MCF 10A (cell line): ENCODE measurements at regions not wholly inside any gene's neighbourhood (a gene's known extent, or its start where the extent isn't known, plus 50 kb on each side); places are given as distances from the start of the nearest gene placed in this dataset.

Source experiments
- BruUV-seq: library from RNA; stranded (reverse); fragments of 400-500 nt; replicated peaks from 2 replicates; lab custom pipeline; 2021; lab: Mats Ljungman, UMichigan
- CTCF ChIA-PET: fragments of 300-600 bp; sonication (Branson Sonifier 250); formaldehyde crosslinking; extraction: SDS; loops from one replicate; lab custom pipeline; 2021; ENCODE audit warnings: antibody characterized with exemption, inconsistent platforms; lab: Yijun Ruan, JAX
- POLR2A ChIA-PET: fragments of 300-600, 350-650 bp; sonication (Branson Sonifier 250); formaldehyde crosslinking; extraction: SDS; loops from one replicate; lab custom pipeline; 2020; ENCODE audit warnings: antibody characterized with exemption, inconsistent platforms; lab: Yijun Ruan, JAX
- DNase-seq: peaks from one replicate; pipeline ENCODE4 v3.0.0-alpha.2; 2018; ENCODE audit not compliant: unreplicated experiment
- H3K27ac Mint-ChIP-seq: one replicate; pipeline ENCODE4 v1.8.0; 2022; ENCODE audit warnings: mild to moderate bottlenecking, low read depth, mixed read lengths; ENCODE audit not compliant: unreplicated experiment
- H3K27me3 Mint-ChIP-seq: one replicate; pipeline ENCODE4 v1.8.0; 2022; ENCODE audit warnings: mixed read lengths; ENCODE audit not compliant: insufficient read depth, unreplicated experiment
- H3K36me3 Mint-ChIP-seq: one replicate; pipeline ENCODE4 v1.8.0; 2022; ENCODE audit warnings: mild to moderate bottlenecking, moderate library complexity, mixed read lengths; ENCODE audit not compliant: insufficient read depth, unreplicated experiment
- H3K4me1 Mint-ChIP-seq: one replicate; pipeline ENCODE4 v1.8.0; 2022; ENCODE audit warnings: mixed read lengths; ENCODE audit not compliant: insufficient read depth, unreplicated experiment
- H3K4me3 Mint-ChIP-seq: one replicate; pipeline ENCODE4 v1.8.0; 2022; ENCODE audit warnings: mild to moderate bottlenecking, moderate library complexity, mixed read lengths; ENCODE audit not compliant: unreplicated experiment
- H3K9me3 Mint-ChIP-seq: one replicate; pipeline ENCODE4 v1.8.0; 2022; ENCODE audit warnings: mixed read lengths; ENCODE audit not compliant: unreplicated experiment
- intact Hi-C: fragments of 100-400 bp; cut with micrococcal nuclease; formaldehyde crosslinking; loops from 2 replicates; pipeline ENCODE4 v1.14.1; 2022
- TF ChIP-seq, protein P1 (sequence below): fragments of 200-600 bp; IDR thresholded peaks from one replicate; pipeline ENCODE4 v1.8.0; 2022; ENCODE audit warnings: antibody characterized with exemption, mild to moderate bottlenecking; ENCODE audit not compliant: unreplicated experiment

DNA sequence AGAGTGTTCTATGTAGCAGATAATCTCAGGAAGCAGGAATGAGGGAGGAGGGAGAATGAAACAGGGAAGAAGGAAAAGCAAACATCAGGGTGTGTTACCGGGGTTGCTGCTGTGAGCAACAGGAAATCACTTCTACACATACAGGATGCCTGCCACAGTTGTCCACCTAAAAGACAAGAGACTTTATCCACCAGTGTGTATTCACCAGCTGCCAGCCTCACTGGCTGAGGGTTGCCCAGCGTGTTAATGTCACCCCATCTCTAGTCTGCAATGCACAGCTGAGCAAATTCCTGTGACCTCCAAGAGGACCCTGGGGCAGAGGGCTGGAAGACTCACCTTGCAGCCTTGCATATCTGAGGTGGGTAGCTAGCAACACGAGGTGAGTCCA, 183.7 kb downstream of the GPAM start:
- no peak for DNase-seq
- no peak overlapping the region for H3K27ac Mint-ChIP-seq
- no peaks in the 10 kb centered on the region for H3K36me3 Mint-ChIP-seq
- H3K9me3 Mint-ChIP-seq = no peaks in the 10 kb centered on the region
- TF ChIP-seq, protein P1, sequence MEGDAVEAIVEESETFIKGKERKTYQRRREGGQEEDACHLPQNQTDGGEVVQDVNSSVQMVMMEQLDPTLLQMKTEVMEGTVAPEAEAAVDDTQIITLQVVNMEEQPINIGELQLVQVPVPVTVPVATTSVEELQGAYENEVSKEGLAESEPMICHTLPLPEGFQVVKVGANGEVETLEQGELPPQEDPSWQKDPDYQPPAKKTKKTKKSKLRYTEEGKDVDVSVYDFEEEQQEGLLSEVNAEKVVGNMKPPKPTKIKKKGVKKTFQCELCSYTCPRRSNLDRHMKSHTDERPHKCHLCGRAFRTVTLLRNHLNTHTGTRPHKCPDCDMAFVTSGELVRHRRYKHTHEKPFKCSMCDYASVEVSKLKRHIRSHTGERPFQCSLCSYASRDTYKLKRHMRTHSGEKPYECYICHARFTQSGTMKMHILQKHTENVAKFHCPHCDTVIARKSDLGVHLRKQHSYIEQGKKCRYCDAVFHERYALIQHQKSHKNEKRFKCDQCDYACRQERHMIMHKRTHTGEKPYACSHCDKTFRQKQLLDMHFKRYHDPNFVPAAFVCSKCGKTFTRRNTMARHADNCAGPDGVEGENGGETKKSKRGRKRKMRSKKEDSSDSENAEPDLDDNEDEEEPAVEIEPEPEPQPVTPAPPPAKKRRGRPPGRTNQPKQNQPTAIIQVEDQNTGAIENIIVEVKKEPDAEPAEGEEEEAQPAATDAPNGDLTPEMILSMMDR = no peak
- BruUV-seq = no TSS peak
- ChIA-PET POLR2A (interaction anchor here (0.5 kb wide), 1 partner anchor 900 kb away, joined by 3 read pairs; no protein-coding TSS in a partner anchor), CTCF (interaction anchor here (0.7 kb wide), 1 partner anchor 13 kb away, joined by 3 read pairs; no protein-coding TSS in a partner anchor)
- no peaks in the 10 kb centered on the region for H3K4me1 Mint-ChIP-seq
- intact Hi-C loops = no loop called here
- no peaks in the 10 kb centered on the region for H3K27me3 Mint-ChIP-seq
- H3K4me3 Mint-ChIP-seq = no peak overlapping the region

DNA sequence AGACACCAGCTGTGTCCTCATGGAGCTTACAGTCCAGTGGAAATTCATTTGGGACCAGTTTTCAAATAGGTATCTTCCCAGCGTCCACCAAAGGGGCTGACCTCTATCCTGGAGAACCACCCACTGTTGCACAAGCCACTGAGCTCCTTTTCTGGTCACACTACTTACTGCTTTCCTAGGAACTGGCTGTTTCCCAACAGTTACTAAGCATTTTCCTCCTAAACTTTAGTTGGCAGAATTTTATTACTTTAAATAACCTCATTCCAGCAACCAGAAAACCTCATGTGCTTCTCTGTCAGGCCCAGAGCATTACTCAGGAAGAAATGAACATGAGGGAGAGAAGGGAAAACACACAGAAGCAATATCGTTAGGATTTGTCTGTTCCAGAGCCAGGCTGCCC, 183.1 kb downstream of the GPAM start:
- ChIA-PET POLR2A (interaction anchor here (0.5 kb wide), 1 partner anchor 901 kb away, joined by 3 read pairs; no protein-coding TSS in a partner anchor), CTCF (interaction anchor here (0.7 kb wide), 1 partner anchor 13 kb away, joined by 3 read pairs; no protein-coding TSS in a partner anchor)

DNA sequence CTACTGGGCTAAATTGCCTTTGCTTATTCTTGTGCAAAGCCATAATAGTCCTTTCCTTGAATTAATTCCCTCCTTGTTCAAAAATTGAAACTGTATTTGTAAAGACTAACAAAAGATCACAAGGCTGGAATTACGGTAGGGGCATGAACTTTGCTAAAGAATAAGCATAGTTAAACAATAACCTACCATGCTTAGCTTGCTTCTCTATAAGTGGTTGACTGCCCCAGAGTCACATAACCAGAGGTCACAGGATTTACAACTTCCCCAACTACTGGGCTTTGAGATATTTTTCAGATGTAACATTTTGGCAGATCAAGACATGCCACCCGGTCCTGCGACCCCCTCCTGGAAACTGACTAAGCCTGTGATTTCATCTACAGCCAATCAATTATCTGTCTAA, 181.4 kb downstream of the GPAM start:
- no peak for DNase-seq
- no peak overlapping the region for H3K27ac Mint-ChIP-seq
- intact Hi-C loops = no loop called here
- no peaks in the 10 kb centered on the region for H3K4me1 Mint-ChIP-seq
- no peaks in the 10 kb centered on the region for H3K36me3 Mint-ChIP-seq
- no peaks in the 10 kb centered on the region for H3K9me3 Mint-ChIP-seq
- TF ChIP-seq, protein P1 = no peak
- no peak overlapping the region for H3K4me3 Mint-ChIP-seq
- H3K27me3 Mint-ChIP-seq = peaks cover 12% of the 10 kb centered on the region
- POLR2A ChIA-PET = no interaction called here
- CTCF ChIA-PET = interaction anchor here (0.7 kb wide), 1 partner anchor 216 kb away, joined by 4 read pairs; no protein-coding TSS in a partner anchor
- no TSS peak for BruUV-seq

More for the DNA sequence above, 183.1 kb downstream of the GPAM start:
- H3K4me1 Mint-ChIP-seq = no peaks in the 10 kb centered on the region
- BruUV-seq = no TSS peak
- intact Hi-C loops = no loop called here
- peaks cover 4% of the 10 kb centered on the region for H3K27me3 Mint-ChIP-seq
- DNase-seq = peak; percentile 39
- no peaks in the 10 kb centered on the region for H3K36me3 Mint-ChIP-seq
- H3K4me3 Mint-ChIP-seq = no peak overlapping the region
- H3K27ac Mint-ChIP-seq = no peak overlapping the region
- H3K9me3 Mint-ChIP-seq = no peaks in the 10 kb centered on the region
- TF ChIP-seq, protein P1 = no peak

DNA sequence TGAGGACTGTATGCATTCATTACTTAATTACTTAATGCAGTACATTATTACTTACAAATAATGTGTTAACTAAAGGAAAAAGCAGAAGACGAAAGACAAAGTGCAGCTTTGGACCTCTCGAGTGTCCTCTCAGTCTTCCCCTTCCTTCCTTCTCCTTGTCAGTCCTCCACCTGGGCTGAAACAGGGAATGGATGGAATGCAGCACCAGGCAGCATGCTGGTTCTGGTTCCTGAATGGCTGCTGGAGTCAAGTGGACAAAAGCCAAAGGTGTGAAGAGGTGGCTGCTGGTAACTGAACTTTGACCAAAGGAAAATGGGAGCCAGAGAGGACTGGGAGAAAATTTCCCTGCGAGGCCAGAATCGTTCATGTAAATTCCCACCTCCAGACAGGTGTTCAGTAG, 179.5 kb downstream of the GPAM start:
- Mint-ChIP-seq H3K27ac (no peak overlapping the region), H3K36me3 (no peaks in the 10 kb centered on the region), H3K9me3 (no peaks in the 10 kb centered on the region), H3K27me3 (peaks cover 12% of the 10 kb centered on the region), H3K4me3 (no peak overlapping the region), H3K4me1 (no peaks in the 10 kb centered on the region)
- no TSS peak for BruUV-seq
- DNase-seq = no peak
- TF ChIP-seq, protein P1 = no peak
- intact Hi-C loops = no loop called here
- ChIA-PET CTCF (no interaction called here), POLR2A (no interaction called here)
